NCI-H82 treated with DMSO at 0.1 percent for 48 hours (cell line): ENCODE measurements at regions not wholly inside any gene's neighbourhood (a gene's known extent, or its start where the extent isn't known, plus 50 kb on each side); places are given as distances from the start of the nearest gene placed in this dataset.

Experiments used
- DNase-seq: peaks from one replicate; lab custom pipeline; 2025; ENCODE audit not compliant: unreplicated experiment; lab: John Stamatoyannopoulos, UW

GRCh38 chr7:54632696-54633095 lies 90.5 kb downstream of the VSTM2A start:
- no peak for DNase-seq

- DNase-seq: no peak
Observed at GRCh38 chr7:54629771-54630170, 87.6 kb downstream of the VSTM2A start.

GRCh38 chr7:54622696-54623309 lies 80.6 kb downstream of the VSTM2A start:
- no peak for DNase-seq
